CD14-positive monocyte (primary cell): ENCODE measurements at regions not wholly inside any gene's neighbourhood (a gene's known extent, or its start where the extent isn't known, plus 50 kb on each side); places are given as distances from the start of the nearest gene placed in this dataset.

Experiments used
- DNase-seq, 3 donors: peaks; one replicate each; pipeline ENCODE4 v3.0.0-alpha.2; 2011 to 2022
- H2AFZ ChIP-seq: 2 replicates; pipeline ENCODE4 v1.6.0; 2012; ENCODE audit warnings: mild to moderate bottlenecking, low read depth, low read length, inconsistent platforms; ENCODE audit not compliant: insufficient read depth, poor library complexity, severe bottlenecking
- H3K27ac ChIP-seq, 2 donors: 1 replicate in 1 of 2; 2 replicates in 1 of 2; pipeline ENCODE4 v1.5.1; 2012 to 2013; ENCODE audit warnings: low read length in 2 of 2, control low read depth in 1 of 2, inconsistent platforms in 1 of 2, low read depth in 1 of 2, mild to moderate bottlenecking in 1 of 2
- H3K27me3 ChIP-seq, 2 donors: one replicate each; pipeline versions ENCODE4 v1.6.0 to v1.6.1; 2011 to 2013; ENCODE audit warnings: low read length in 2 of 2; ENCODE audit not compliant: control insufficient read depth in 2 of 2, insufficient read depth in 2 of 2
- H3K36me3 ChIP-seq, 2 donors: replicated peaks in 1 of 2; 1 replicate in 1 of 2; 2 replicates in 1 of 2; pipeline versions ENCODE4 v1.5.1 to v1.6.1; 2012 to 2013; ENCODE audit warnings: low read length in 2 of 2, control low read depth in 1 of 2, inconsistent platforms in 1 of 2, mild to moderate bottlenecking in 1 of 2; ENCODE audit not compliant: insufficient read depth in 2 of 2, control insufficient read depth in 1 of 2
- H3K4me1 ChIP-seq, 2 donors: 1 replicate in 1 of 2; 2 replicates in 1 of 2; pipeline versions ENCODE4 v1.5.1 to v1.6.1; 2012 to 2013; ENCODE audit warnings: low read length in 2 of 2, control low read depth in 1 of 2, inconsistent platforms in 1 of 2, mild to moderate bottlenecking in 1 of 2, moderate library complexity in 1 of 2; ENCODE audit not compliant: insufficient read depth in 2 of 2, control insufficient read depth in 1 of 2
- H3K4me2 ChIP-seq: replicated peaks from 2 replicates; pipeline ENCODE3; 2012; ENCODE audit warnings: low read length, moderate library complexity, mild to moderate bottlenecking; ENCODE audit not compliant: poor library complexity, severe bottlenecking; ENCODE audit errors: extremely low read depth
- H3K4me3 ChIP-seq, 3 experiments: fragments of 200-600 bp in 1 of 3; sonication (generic) in 1 of 3; replicated peaks in 1 of 3; 1 replicate in 2 of 3; 2 replicates in 1 of 3; pipeline ENCODE4 v1.5.1; 2011 to 2013; ENCODE audit warnings: low read length in 3 of 3, mild to moderate bottlenecking in 3 of 3, control low read depth in 2 of 3, low read depth in 2 of 3, inconsistent platforms in 1 of 3, moderate library complexity in 1 of 3
- H3K79me2 ChIP-seq: 2 replicates; pipeline ENCODE4 v1.6.0; 2012; ENCODE audit warnings: mild to moderate bottlenecking, control low read depth, inconsistent platforms, low read length, moderate library complexity; ENCODE audit not compliant: insufficient read depth
- H3K9ac ChIP-seq: 2 replicates; pipeline ENCODE4 v1.6.0; 2017; ENCODE audit warnings: low read length, mild to moderate bottlenecking; ENCODE audit not compliant: insufficient read depth, poor library complexity, severe bottlenecking
- H3K9me3 ChIP-seq, 2 donors: replicated peaks in 1 of 2; 1 replicate in 1 of 2; 2 replicates in 1 of 2; pipeline versions ENCODE4 v1.5.1 to v1.6.1; 2012 to 2013; ENCODE audit warnings: low read length in 2 of 2, control low read depth in 1 of 2; ENCODE audit not compliant: control insufficient read depth in 1 of 2, insufficient read depth in 1 of 2
- H4K20me1 ChIP-seq: 2 replicates; pipeline ENCODE4 v1.6.0; 2012; ENCODE audit warnings: mild to moderate bottlenecking, low read length, control low read depth, moderate library complexity; ENCODE audit not compliant: insufficient read depth
- H3K27ac Mint-ChIP-seq, 7 donors: one replicate each; pipeline ENCODE4 v1.8.0; 2020; ENCODE audit warnings: mild to moderate bottlenecking in 7 of 7, mixed read lengths in 7 of 7, moderate library complexity in 6 of 7, inconsistent platforms in 2 of 7
- H3K27me3 Mint-ChIP-seq, 3 donors: one replicate each; pipeline ENCODE4 v1.8.0; 2021 to 2022; ENCODE audit warnings: low read depth in 3 of 3, mild to moderate bottlenecking in 3 of 3, mixed read lengths in 3 of 3, moderate library complexity in 3 of 3, inconsistent platforms in 1 of 3
- H3K36me3 Mint-ChIP-seq, 2 donors: one replicate each; pipeline ENCODE4 v1.8.0; 2020; ENCODE audit warnings: mixed read lengths in 2 of 2, inconsistent platforms in 1 of 2, mild to moderate bottlenecking in 1 of 2
- H3K4me1 Mint-ChIP-seq: one replicate; pipeline ENCODE4 v1.8.0; 2020; ENCODE audit warnings: mild to moderate bottlenecking, mixed read lengths
- H3K4me3 Mint-ChIP-seq, 2 donors: one replicate each; pipeline ENCODE4 v1.8.0; 2020; ENCODE audit warnings: mild to moderate bottlenecking in 2 of 2, mixed read lengths in 2 of 2, moderate library complexity in 1 of 2
- H3K9me3 Mint-ChIP-seq, 7 donors: one replicate each; pipeline ENCODE4 v1.8.0; 2020 to 2022; ENCODE audit warnings: mixed read lengths in 7 of 7, mild to moderate bottlenecking in 6 of 7, moderate library complexity in 6 of 7, inconsistent platforms in 2 of 7
- WGBS: methylation state at CpG from one replicate; pipeline ENCODE4 v1.1.5; 2013; ENCODE audit warnings: missing lambda C conversion rate; ENCODE audit not compliant: insufficient coverage; 5-methylcytosine and 5-hydroxymethylcytosine counted together
- intact Hi-C, 2 donors: fragments of 100-400 bp; cut with micrococcal nuclease; formaldehyde crosslinking; loops; one replicate each; pipeline versions ENCODE4 v1.15.0 to v1.15.1; 2023
- TF ChIP-seq, protein P1 (sequence below): fragments of 200-600 bp; IDR thresholded peaks from one replicate; pipeline ENCODE4 v1.8.0; 2022; ENCODE audit warnings: antibody characterized with exemption, mild to moderate bottlenecking

DNA sequence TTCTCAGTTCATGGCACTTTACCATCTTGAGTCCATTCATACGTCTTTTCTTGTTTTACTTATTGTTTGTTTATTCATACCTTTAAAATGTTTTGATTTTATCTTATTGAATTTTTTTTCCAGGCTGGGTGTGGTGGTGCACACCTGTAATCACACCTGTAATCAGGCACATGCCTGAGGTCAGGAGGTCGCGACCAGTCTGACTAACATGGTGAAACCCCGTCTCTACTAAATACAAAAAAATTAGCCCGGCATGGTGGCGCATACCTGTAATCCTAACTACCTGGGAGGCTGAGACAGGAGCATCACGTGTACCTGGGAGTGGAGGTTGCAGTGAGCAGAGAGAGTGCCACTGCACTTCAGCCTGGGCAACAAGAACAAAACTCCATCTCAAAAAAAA, 104.1 kb upstream of the MROH9 start:
- WGBS: 100% methylated on average over 2 of the region's 7 CpGs
- Histone ChIP-seq H2AFZ (no peak overlapping the region), H3K9ac (no peak overlapping the region), H3K27ac (no peak overlapping the region), H4K20me1 (no peaks in the 10 kb centered on the region), H3K9me3 (peaks cover 0 to 5% of the 10 kb centered on the region in 2 donors), H3K36me3 (no peaks in the 10 kb centered on the region), H3K27me3 (no peaks in the 10 kb centered on the region), H3K4me1 (no peaks in the 10 kb centered on the region), H3K4me2 (no peak overlapping the region), H3K4me3 (no peak overlapping the region), H3K79me2 (no peaks in the 10 kb centered on the region)
- no peaks in the 10 kb centered on the region for H3K4me1 Mint-ChIP-seq
- H3K36me3 Mint-ChIP-seq: no peaks in the 10 kb centered on the region
- H3K27ac Mint-ChIP-seq: no peak overlapping the region
- no peak overlapping the region for H3K4me3 Mint-ChIP-seq
- intact Hi-C loops: no loop called here
- DNase-seq: no peak
- TF ChIP-seq, protein P1, sequence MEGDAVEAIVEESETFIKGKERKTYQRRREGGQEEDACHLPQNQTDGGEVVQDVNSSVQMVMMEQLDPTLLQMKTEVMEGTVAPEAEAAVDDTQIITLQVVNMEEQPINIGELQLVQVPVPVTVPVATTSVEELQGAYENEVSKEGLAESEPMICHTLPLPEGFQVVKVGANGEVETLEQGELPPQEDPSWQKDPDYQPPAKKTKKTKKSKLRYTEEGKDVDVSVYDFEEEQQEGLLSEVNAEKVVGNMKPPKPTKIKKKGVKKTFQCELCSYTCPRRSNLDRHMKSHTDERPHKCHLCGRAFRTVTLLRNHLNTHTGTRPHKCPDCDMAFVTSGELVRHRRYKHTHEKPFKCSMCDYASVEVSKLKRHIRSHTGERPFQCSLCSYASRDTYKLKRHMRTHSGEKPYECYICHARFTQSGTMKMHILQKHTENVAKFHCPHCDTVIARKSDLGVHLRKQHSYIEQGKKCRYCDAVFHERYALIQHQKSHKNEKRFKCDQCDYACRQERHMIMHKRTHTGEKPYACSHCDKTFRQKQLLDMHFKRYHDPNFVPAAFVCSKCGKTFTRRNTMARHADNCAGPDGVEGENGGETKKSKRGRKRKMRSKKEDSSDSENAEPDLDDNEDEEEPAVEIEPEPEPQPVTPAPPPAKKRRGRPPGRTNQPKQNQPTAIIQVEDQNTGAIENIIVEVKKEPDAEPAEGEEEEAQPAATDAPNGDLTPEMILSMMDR: no peak
- peaks cover 0 to 1% (median 0%) of the 10 kb centered on the region in 3 donors for H3K27me3 Mint-ChIP-seq
- peaks cover 0 to 13% (median 5%) of the 10 kb centered on the region in 7 donors for H3K9me3 Mint-ChIP-seq

DNA sequence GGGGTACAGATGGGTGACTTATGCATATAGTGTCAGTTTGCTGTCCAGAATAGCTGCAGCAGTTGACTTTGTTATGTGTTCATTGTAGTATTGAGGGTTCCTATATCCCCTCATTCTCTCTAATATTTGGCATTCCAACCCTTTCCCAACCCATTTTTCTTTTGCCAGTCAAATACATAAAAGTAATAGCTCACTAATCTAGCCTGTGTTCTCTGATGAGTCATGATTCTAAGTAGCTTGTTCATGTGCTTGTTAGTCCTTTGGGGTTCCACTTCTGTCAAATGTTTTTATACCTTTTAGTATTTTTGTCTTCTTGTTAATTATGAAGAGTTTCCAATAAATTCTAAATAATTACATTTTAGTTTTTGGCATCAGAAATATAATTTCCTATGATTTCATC, 99.2 kb upstream of the MROH9 start:
- H3K9me3 Mint-ChIP-seq: peaks cover 0 to 18% (median 3%) of the 10 kb centered on the region in 7 donors

More for the DNA sequence above, 99.2 kb upstream of the MROH9 start:
- Histone ChIP-seq H3K4me1 (no peaks in the 10 kb centered on the region), H3K79me2 (no peaks in the 10 kb centered on the region), H3K9me3 (peaks cover 0 to 5% of the 10 kb centered on the region in 2 donors), H3K27ac (no peak overlapping the region), H3K27me3 (no peaks in the 10 kb centered on the region), H2AFZ (no peak overlapping the region), H3K9ac (no peak overlapping the region), H3K4me3 (no peak overlapping the region), H3K4me2 (no peak overlapping the region), H3K36me3 (no peaks in the 10 kb centered on the region), H4K20me1 (no peaks in the 10 kb centered on the region)
- H3K4me1 Mint-ChIP-seq: no peaks in the 10 kb centered on the region
- intact Hi-C loops: no loop called here
- H3K27ac Mint-ChIP-seq: no peak overlapping the region
- H3K4me3 Mint-ChIP-seq: no peak overlapping the region
- TF ChIP-seq, protein P1: no peak
- no peaks in the 10 kb centered on the region for H3K27me3 Mint-ChIP-seq
- H3K36me3 Mint-ChIP-seq: no peaks in the 10 kb centered on the region
- no peak for DNase-seq
